CD14-positive monocyte (primary cell): ENCODE measurements at regions not wholly inside any gene's neighbourhood (a gene's known extent, or its start where the extent isn't known, plus 50 kb on each side); places are given as distances from the start of the nearest gene placed in this dataset.

Source experiments
- DNase-seq, 3 donors: peaks; one replicate each; pipeline ENCODE4 v3.0.0-alpha.2; 2011 to 2022
- H2AFZ ChIP-seq: 2 replicates; pipeline ENCODE4 v1.6.0; 2012; ENCODE audit warnings: mild to moderate bottlenecking, low read depth, low read length, inconsistent platforms; ENCODE audit not compliant: insufficient read depth, poor library complexity, severe bottlenecking
- H3K27ac ChIP-seq, 2 donors: 1 replicate in 1 of 2; 2 replicates in 1 of 2; pipeline ENCODE4 v1.5.1; 2012 to 2013; ENCODE audit warnings: low read length in 2 of 2, control low read depth in 1 of 2, inconsistent platforms in 1 of 2, low read depth in 1 of 2, mild to moderate bottlenecking in 1 of 2
- H3K27me3 ChIP-seq, 2 donors: one replicate each; pipeline versions ENCODE4 v1.6.0 to v1.6.1; 2011 to 2013; ENCODE audit warnings: low read length in 2 of 2; ENCODE audit not compliant: control insufficient read depth in 2 of 2, insufficient read depth in 2 of 2
- H3K36me3 ChIP-seq, 2 donors: replicated peaks in 1 of 2; 1 replicate in 1 of 2; 2 replicates in 1 of 2; pipeline versions ENCODE4 v1.5.1 to v1.6.1; 2012 to 2013; ENCODE audit warnings: low read length in 2 of 2, control low read depth in 1 of 2, inconsistent platforms in 1 of 2, mild to moderate bottlenecking in 1 of 2; ENCODE audit not compliant: insufficient read depth in 2 of 2, control insufficient read depth in 1 of 2
- H3K4me1 ChIP-seq, 2 donors: 1 replicate in 1 of 2; 2 replicates in 1 of 2; pipeline versions ENCODE4 v1.5.1 to v1.6.1; 2012 to 2013; ENCODE audit warnings: low read length in 2 of 2, control low read depth in 1 of 2, inconsistent platforms in 1 of 2, mild to moderate bottlenecking in 1 of 2, moderate library complexity in 1 of 2; ENCODE audit not compliant: insufficient read depth in 2 of 2, control insufficient read depth in 1 of 2
- H3K4me2 ChIP-seq: replicated peaks from 2 replicates; pipeline ENCODE3; 2012; ENCODE audit warnings: low read length, moderate library complexity, mild to moderate bottlenecking; ENCODE audit not compliant: poor library complexity, severe bottlenecking; ENCODE audit errors: extremely low read depth
- H3K4me3 ChIP-seq, 3 experiments: fragments of 200-600 bp in 1 of 3; sonication (generic) in 1 of 3; replicated peaks in 1 of 3; 1 replicate in 2 of 3; 2 replicates in 1 of 3; pipeline ENCODE4 v1.5.1; 2011 to 2013; ENCODE audit warnings: low read length in 3 of 3, mild to moderate bottlenecking in 3 of 3, control low read depth in 2 of 3, low read depth in 2 of 3, inconsistent platforms in 1 of 3, moderate library complexity in 1 of 3
- H3K79me2 ChIP-seq: 2 replicates; pipeline ENCODE4 v1.6.0; 2012; ENCODE audit warnings: mild to moderate bottlenecking, control low read depth, inconsistent platforms, low read length, moderate library complexity; ENCODE audit not compliant: insufficient read depth
- H3K9ac ChIP-seq: 2 replicates; pipeline ENCODE4 v1.6.0; 2017; ENCODE audit warnings: low read length, mild to moderate bottlenecking; ENCODE audit not compliant: insufficient read depth, poor library complexity, severe bottlenecking
- H3K9me3 ChIP-seq, 2 donors: replicated peaks in 1 of 2; 1 replicate in 1 of 2; 2 replicates in 1 of 2; pipeline versions ENCODE4 v1.5.1 to v1.6.1; 2012 to 2013; ENCODE audit warnings: low read length in 2 of 2, control low read depth in 1 of 2; ENCODE audit not compliant: control insufficient read depth in 1 of 2, insufficient read depth in 1 of 2
- H4K20me1 ChIP-seq: 2 replicates; pipeline ENCODE4 v1.6.0; 2012; ENCODE audit warnings: mild to moderate bottlenecking, low read length, control low read depth, moderate library complexity; ENCODE audit not compliant: insufficient read depth
- H3K27ac Mint-ChIP-seq, 7 donors: one replicate each; pipeline ENCODE4 v1.8.0; 2020; ENCODE audit warnings: mild to moderate bottlenecking in 7 of 7, mixed read lengths in 7 of 7, moderate library complexity in 6 of 7, inconsistent platforms in 2 of 7
- H3K27me3 Mint-ChIP-seq, 3 donors: one replicate each; pipeline ENCODE4 v1.8.0; 2021 to 2022; ENCODE audit warnings: low read depth in 3 of 3, mild to moderate bottlenecking in 3 of 3, mixed read lengths in 3 of 3, moderate library complexity in 3 of 3, inconsistent platforms in 1 of 3
- H3K36me3 Mint-ChIP-seq, 2 donors: one replicate each; pipeline ENCODE4 v1.8.0; 2020; ENCODE audit warnings: mixed read lengths in 2 of 2, inconsistent platforms in 1 of 2, mild to moderate bottlenecking in 1 of 2
- H3K4me1 Mint-ChIP-seq: one replicate; pipeline ENCODE4 v1.8.0; 2020; ENCODE audit warnings: mild to moderate bottlenecking, mixed read lengths
- H3K4me3 Mint-ChIP-seq, 2 donors: one replicate each; pipeline ENCODE4 v1.8.0; 2020; ENCODE audit warnings: mild to moderate bottlenecking in 2 of 2, mixed read lengths in 2 of 2, moderate library complexity in 1 of 2
- H3K9me3 Mint-ChIP-seq, 7 donors: one replicate each; pipeline ENCODE4 v1.8.0; 2020 to 2022; ENCODE audit warnings: mixed read lengths in 7 of 7, mild to moderate bottlenecking in 6 of 7, moderate library complexity in 6 of 7, inconsistent platforms in 2 of 7
- CTCF ChIP-seq: fragments of 200-600 bp; IDR thresholded peaks from one replicate; pipeline ENCODE4 v1.8.0; 2022; ENCODE audit warnings: antibody characterized with exemption, mild to moderate bottlenecking
- WGBS: methylation state at CpG from one replicate; pipeline ENCODE4 v1.1.5; 2013; ENCODE audit warnings: missing lambda C conversion rate; ENCODE audit not compliant: insufficient coverage; 5-methylcytosine and 5-hydroxymethylcytosine counted together
- intact Hi-C, 2 donors: fragments of 100-400 bp; cut with micrococcal nuclease; formaldehyde crosslinking; loops; one replicate each; pipeline versions ENCODE4 v1.15.0 to v1.15.1; 2023

DNA sequence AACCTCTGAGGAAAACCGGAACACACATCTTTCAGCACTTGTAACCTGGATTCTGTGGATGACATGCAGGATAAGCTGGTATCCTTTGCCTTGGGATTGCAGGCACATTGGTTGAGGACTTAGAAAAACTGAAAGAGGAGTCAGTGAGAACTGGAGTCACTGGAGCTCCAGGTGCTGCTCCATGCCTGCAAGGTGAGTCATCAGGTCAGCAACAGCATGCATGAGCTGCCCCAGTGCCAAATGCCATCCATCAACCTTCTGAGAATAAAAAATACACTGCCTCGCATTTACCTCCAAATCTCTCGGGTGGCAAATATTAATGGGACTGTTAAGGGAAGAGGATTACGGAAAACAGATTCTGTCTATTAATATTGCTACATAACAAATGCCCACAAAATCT lies 729.1 kb downstream of the NTRK3 start:
- no peaks in the 10 kb centered on the region for H3K27me3 Mint-ChIP-seq
- Histone ChIP-seq H3K4me2 (no peak overlapping the region), H3K36me3 (no peaks in the 10 kb centered on the region), H3K27ac (no peak overlapping the region), H3K79me2 (no peaks in the 10 kb centered on the region), H3K9me3 (peaks cover 6 to 24% of the 10 kb centered on the region in 2 donors), H4K20me1 (no peaks in the 10 kb centered on the region), H3K27me3 (no peaks in the 10 kb centered on the region), H3K4me1 (no peaks in the 10 kb centered on the region), H3K4me3 (no peak overlapping the region), H3K9ac (no peak overlapping the region), H2AFZ (no peak overlapping the region)
- WGBS, result 83% methylated on average over 1 of the region's 4 CpGs
- no peak overlapping the region for H3K4me3 Mint-ChIP-seq
- no peak overlapping the region for H3K27ac Mint-ChIP-seq
- H3K36me3 Mint-ChIP-seq, result no peaks in the 10 kb centered on the region
- intact Hi-C loops, result no loop called here
- H3K4me1 Mint-ChIP-seq, result no peaks in the 10 kb centered on the region
- DNase-seq, result no peak
- peaks cover 0 to 8% (median 6%) of the 10 kb centered on the region in 7 donors for H3K9me3 Mint-ChIP-seq
- no peak for TF ChIP-seq CTCF

DNA sequence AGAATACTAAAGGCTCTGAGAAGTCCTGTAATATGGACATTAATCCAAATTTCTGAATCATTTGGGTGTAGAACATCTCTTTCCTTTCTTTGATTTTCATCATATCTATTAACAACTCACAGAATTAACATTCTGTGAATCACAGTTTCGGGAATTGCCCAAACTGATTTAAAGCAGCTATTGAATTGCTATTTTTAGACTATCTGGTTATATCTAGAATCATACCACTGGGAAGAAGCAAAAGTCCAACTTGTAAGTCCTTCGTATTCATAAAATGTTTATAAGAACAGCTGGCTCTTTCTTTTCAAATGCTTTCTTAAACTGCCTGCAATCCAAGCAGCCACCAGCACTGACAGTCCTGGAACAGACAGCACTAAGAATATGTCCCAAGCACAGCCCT lies 733.0 kb downstream of the NTRK3 start:
- peaks cover 3 to 23% of the 10 kb centered on the region in 2 donors for H3K9me3 ChIP-seq
- no CpG with 5 or more reads among the region's 2 CpGs for WGBS

More for the DNA sequence above, 733.0 kb downstream of the NTRK3 start:
- DNase-seq, result no peak
- Mint-ChIP-seq H3K36me3 (no peaks in the 10 kb centered on the region), H3K4me1 (no peaks in the 10 kb centered on the region), H3K4me3 (no peak overlapping the region), H3K9me3 (peaks cover 3 to 7% (median 5%) of the 10 kb centered on the region in 7 donors), H3K27me3 (no peaks in the 10 kb centered on the region), H3K27ac (no peak overlapping the region)
- Histone ChIP-seq H4K20me1 (no peaks in the 10 kb centered on the region), H3K4me1 (no peaks in the 10 kb centered on the region), H3K36me3 (no peaks in the 10 kb centered on the region), H3K9ac (no peak overlapping the region), H2AFZ (no peak overlapping the region), H3K4me3 (no peak overlapping the region), H3K27ac (no peak overlapping the region), H3K4me2 (no peak overlapping the region), H3K27me3 (no peaks in the 10 kb centered on the region), H3K79me2 (no peaks in the 10 kb centered on the region)
- intact Hi-C loops, result no loop called here
- no peak for TF ChIP-seq CTCF
